HFF-Myc (cell line): ENCODE measurements at regions not wholly inside any gene's neighbourhood (a gene's known extent, or its start where the extent isn't known, plus 50 kb on each side); places are given as distances from the start of the nearest gene placed in this dataset.

Experiments used
- DNase-seq: peaks from one replicate; pipeline ENCODE4 v3.0.0-alpha.2; 2011; ENCODE audit warnings: low read depth; ENCODE audit errors: extremely low read depth
- H3K4me3 ChIP-seq: replicated peaks from 2 replicates; pipeline ENCODE4 v1.5.1; 2011; ENCODE audit warnings: low read depth, mild to moderate bottlenecking, control low read depth, low read length
- TF ChIP-seq, protein P1 (sequence below): IDR thresholded peaks from 2 replicates; pipeline ENCODE4 v1.5.1; 2012; ENCODE audit warnings: mild to moderate bottlenecking, low read depth, low read length, control low read depth; ENCODE audit errors: missing control alignments

GRCh38 chr5:8157320-8157822, 288.4 kb downstream of the MTRR start:
- H3K4me3 ChIP-seq: no peak overlapping the region
- DNase-seq: no peak
- TF ChIP-seq, protein P1, sequence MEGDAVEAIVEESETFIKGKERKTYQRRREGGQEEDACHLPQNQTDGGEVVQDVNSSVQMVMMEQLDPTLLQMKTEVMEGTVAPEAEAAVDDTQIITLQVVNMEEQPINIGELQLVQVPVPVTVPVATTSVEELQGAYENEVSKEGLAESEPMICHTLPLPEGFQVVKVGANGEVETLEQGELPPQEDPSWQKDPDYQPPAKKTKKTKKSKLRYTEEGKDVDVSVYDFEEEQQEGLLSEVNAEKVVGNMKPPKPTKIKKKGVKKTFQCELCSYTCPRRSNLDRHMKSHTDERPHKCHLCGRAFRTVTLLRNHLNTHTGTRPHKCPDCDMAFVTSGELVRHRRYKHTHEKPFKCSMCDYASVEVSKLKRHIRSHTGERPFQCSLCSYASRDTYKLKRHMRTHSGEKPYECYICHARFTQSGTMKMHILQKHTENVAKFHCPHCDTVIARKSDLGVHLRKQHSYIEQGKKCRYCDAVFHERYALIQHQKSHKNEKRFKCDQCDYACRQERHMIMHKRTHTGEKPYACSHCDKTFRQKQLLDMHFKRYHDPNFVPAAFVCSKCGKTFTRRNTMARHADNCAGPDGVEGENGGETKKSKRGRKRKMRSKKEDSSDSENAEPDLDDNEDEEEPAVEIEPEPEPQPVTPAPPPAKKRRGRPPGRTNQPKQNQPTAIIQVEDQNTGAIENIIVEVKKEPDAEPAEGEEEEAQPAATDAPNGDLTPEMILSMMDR: no peak

DNA sequence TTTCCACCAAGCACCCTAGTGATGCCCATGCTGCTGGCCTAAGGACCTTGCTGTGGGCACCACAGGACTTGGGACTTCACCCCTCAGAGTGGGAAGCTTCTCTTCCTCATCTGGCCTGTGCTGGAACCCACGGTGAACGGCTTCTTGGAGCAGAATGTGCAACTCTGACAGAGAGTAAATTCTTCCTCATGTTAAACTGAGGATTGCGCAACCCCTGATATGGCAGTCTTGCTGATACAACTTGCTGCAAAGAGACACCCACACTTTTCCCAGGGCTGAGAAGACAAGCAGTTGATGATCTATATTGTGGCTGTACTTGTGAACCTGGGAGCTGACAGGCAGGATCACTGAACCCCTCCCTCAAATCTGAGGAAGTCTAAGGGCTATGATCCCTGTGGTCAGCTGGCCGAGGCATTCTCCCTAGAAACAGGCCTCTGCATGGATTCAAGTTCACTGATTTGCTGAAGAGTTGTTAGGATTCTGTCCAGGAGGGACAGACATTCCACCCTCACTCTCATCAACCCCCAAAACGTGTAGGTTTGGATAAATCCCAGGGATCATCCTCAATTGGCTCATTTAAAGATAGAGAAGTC, 307.2 kb downstream of the MTRR start:
- no peak overlapping the region for H3K4me3 ChIP-seq
- no peak for DNase-seq
- TF ChIP-seq, protein P1: no peak

- TF ChIP-seq, protein P1: peak; percentile 90
- no peak overlapping the region for H3K4me3 ChIP-seq
- peak; percentile 11 for DNase-seq
Measured at GRCh38 chr5:8184455-8185063, 315.6 kb downstream of the MTRR start.

GRCh38 chr5:8185852-8186251, 316.9 kb downstream of the MTRR start:
- no peak overlapping the region for H3K4me3 ChIP-seq
- TF ChIP-seq, protein P1: no peak
- no peak for DNase-seq

- no peak overlapping the region for H3K4me3 ChIP-seq
- TF ChIP-seq, protein P1: no peak
- DNase-seq: no peak
Measured at GRCh38 chr5:8188874-8189565, 320.1 kb downstream of the MTRR start.

GRCh38 chr5:8192840-8193239, 323.9 kb downstream of the MTRR start:
- TF ChIP-seq, protein P1: no peak
- no peak overlapping the region for H3K4me3 ChIP-seq
- DNase-seq: no peak
